ENCODE measurements at regions not wholly inside any gene's neighbourhood (a gene's known extent, or its start where the extent isn't known, plus 50 kb on each side); places are given as distances from the start of the nearest gene placed in this dataset.

- no peak for TF ChIP-seq CTCF (IDR thresholded peaks at IDR 0.05)
- TF ChIP-seq ZFX (IDR thresholded peaks at IDR 0.05; ENCODE audit: borderline replicate concordance), result no peak
These were observed 85.3 kb upstream of the SEC14L1 start for GRCh38 chr17:77055453-77055852.

Measured in 22Rv1 (cell line).